ENCODE measurements at regions not wholly inside any gene's neighbourhood (a gene's known extent, or its start where the extent isn't known, plus 50 kb on each side); places are given as distances from the start of the nearest gene placed in this dataset.

GRCh38 chr7:8937204-8937603 is 503.8 kb downstream of the NXPH1 start:
- DNase-seq (ENCODE audit: low read depth), result no peak

- no peak for DNase-seq (ENCODE audit: low read depth)
Measured at GRCh38 chr7:8938044-8938805, 504.8 kb downstream of the NXPH1 start.

- DNase-seq (ENCODE audit: low read depth), result no peak
Measured at GRCh38 chr7:8939446-8939845, 506.0 kb downstream of the NXPH1 start.

GRCh38 chr7:8963722-8964121 is 530.3 kb downstream of the NXPH1 start:
- no peak for DNase-seq (ENCODE audit: low read depth)

DNA sequence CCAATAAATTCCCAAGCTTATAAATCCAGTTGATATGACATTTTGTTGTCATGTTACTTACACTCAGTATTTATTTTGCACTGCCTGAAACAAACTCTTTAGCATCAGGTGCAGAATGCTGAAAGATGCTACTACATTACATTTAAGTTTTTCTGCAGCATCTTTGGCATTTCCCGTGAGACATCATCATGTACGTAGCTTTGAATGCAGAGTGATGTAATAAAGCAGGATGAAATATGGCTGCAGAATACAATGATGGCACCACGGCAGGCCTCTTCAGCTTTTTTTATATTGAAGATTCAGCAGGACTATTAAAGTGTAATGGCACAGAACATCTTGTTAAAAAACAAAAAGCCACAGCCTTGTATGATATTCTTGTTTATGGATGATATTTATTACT is 531.8 kb downstream of the NXPH1 start:
- DNase-seq (ENCODE audit: low read depth), result no peak

GRCh38 chr7:8973601-8974000 is 540.2 kb downstream of the NXPH1 start:
- no peak for DNase-seq (ENCODE audit: low read depth)

- no peak for DNase-seq (ENCODE audit: low read depth)
Measured at GRCh38 chr7:8975681-8976080, 542.3 kb downstream of the NXPH1 start.

DNA sequence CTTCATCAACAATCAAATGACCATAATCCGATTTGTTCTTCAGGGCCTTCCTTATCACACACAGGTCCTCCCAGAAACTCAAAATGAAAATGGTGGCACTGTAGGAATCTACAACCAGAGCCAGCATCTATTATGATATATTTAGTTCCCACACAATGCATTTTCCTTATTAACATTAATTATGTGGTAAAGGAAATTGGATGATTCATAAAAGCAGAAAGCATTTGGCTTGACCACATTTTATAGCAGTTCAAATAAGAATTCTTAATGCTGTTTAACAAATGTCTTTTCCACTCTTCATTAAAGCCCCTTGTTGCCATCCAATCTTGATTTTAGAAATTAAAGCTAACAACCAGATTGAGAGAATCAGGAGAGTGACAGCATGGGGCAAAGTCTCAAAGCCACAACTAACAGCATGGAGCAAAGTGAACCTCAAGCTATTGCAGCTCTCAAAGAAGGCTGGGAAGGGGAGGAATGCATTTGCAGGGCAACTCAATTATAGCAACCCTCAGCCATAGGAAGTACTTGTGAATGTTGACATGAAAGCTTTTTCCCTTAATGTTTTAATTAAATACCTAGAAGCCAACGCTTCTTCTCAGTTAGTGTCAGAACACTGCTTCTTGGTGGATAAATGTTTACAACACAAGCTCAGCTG is 549.1 kb downstream of the NXPH1 start:
- no peak for DNase-seq (ENCODE audit: low read depth)

DNA sequence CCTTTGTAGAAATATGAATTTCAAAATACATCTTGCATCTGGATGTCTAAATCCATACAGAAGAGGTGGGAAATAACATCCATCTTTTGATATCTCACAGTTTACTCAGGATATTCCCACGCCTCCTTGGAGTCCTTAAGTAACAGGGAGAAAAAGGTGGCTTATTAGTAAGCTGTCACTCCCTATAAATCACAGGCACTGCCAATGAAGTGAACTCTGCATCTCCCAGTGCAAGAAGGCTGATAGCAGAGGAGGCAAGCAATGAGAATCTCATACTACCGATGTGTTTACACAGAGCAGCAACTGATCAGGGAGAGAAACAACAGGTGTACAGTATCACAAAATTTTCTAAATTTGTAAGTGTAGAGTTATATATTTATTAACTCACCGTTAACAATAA is 551.8 kb downstream of the NXPH1 start:
- DNase-seq (ENCODE audit: low read depth), result no peak

GRCh38 chr7:8988267-8988666 is 554.9 kb downstream of the NXPH1 start:
- no peak for DNase-seq (ENCODE audit: low read depth)

DNA sequence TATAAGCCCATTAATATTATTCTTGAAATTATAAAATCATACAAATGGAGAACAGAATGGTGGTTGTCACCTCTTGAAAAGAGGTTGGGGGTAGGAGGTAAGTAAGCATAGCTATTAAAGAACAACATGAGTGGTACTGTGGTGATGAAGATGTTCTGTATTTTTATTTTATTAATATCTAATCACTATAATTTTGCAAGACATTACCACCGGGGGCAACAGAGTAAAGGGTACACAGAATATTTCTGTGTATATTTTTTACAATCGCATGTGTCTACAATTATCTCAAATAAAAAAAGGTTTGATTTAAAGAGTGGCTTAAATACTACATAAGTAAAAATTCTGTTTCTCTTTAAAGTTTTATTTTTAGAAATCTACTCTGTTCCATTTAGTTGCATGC is 557.8 kb downstream of the NXPH1 start:
- DNase-seq (ENCODE audit: low read depth), result no peak

DNA sequence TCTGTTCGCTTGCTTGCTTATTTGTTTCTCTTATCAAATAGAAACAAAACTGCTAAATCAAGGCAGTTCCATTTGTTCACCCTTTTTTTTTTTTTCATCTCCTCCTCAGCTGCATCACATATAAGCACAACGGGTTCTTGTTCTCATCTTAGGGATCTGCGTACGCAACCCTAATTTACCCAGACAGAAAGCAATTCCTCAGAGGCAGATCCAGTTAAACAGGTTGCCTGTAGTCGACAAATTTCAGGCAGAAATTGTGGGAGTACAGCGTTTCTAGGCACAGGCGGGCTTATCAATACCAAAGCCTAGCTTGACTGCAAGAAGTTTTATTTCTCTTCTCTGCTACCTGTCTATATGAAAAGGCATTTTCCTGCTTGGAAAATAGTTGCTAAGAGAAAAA is 565.4 kb downstream of the NXPH1 start:
- DNase-seq (ENCODE audit: low read depth), result no peak

- no peak for DNase-seq (ENCODE audit: low read depth)
Measured at GRCh38 chr7:9013940-9014339, 580.5 kb downstream of the NXPH1 start.

DNA sequence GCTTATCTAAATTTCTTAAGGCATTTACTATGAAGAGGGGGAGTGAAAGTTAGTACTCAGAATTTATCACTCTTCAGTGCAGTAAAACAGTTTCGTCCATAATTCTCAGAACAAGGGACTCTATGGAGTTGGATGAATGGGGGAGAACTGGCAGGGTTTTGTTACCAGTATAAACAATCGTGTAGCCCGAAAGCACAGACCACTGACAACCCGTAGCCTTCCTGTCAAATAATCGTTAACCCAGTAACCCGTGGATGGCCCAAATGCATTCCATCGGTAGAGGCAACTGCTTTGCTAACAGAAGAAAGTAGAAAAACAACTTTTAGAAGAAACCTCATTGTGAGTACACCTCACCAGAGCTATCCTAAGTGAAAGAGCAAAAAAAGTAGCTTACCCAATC is 583.9 kb downstream of the NXPH1 start:
- DNase-seq (ENCODE audit: low read depth), result no peak

DNA sequence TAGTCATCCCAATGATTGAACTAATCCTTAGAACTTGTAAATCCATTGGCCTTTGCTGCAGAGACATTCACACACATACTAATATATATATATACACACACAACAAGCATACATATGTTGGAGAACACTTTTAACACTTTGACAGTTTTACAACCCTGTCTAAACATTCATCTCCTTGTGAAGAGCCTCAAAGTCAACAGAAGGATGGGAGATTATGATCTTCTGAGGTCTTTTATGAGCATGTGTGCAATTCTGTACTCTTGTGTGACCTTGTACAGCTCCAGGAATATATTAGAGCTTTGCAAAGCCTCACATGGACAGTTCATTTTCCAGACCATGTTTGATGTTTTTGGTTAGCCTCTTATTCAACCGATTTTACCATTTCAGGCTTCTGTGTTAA is 589.0 kb downstream of the NXPH1 start:
- DNase-seq (ENCODE audit: low read depth), result no peak

DNA sequence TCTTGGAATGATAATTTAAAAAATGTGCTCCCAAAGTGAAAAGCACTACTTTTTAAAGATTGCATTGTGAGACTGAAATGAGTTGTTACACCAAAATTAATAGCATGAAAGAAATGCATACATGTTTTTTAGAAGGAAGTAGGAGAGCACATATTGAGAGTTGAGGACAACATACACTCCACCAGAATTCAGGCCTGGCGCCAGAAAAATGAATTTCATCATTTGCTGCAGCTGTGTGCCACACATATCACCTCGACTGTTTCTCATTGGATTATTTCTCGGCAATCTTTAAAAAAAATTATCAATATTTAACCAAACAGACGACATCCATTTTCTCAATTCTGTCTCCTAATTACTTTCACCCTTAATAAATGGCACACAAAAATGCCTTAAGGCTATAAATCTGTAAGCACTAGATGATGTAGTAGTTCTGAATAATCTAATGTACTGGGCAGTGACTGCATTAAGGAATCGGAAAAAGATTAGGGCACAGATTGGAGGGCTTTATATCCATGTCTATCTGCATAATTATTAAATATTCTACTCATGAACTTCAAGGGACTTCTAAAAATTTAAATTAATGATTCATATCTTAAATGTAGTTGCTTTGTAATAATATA is 590.4 kb downstream of the NXPH1 start:
- DNase-seq (ENCODE audit: low read depth), result no peak

DNA sequence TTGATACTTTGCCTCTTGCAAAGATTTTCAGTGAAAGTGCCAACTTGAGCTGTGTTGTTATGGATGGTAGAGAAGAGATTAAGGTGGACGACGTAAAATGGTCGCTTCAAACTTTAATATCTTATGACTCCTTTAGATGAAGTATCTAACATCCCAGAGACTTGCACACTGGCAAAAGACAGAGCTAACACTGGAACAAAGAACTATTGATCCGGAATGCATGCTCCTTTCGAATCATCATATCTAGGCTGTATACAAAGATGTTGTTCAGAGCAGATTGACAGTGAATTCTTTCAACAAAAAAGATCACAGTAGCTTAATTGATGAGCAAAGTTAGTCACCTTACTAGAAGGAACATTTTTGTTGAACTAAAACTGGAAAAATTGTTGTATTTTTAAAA is 592.7 kb downstream of the NXPH1 start:
- no peak for DNase-seq (ENCODE audit: low read depth)

GRCh38 chr7:9028012-9028411 is 594.6 kb downstream of the NXPH1 start:
- no peak for DNase-seq (ENCODE audit: low read depth)

DNA sequence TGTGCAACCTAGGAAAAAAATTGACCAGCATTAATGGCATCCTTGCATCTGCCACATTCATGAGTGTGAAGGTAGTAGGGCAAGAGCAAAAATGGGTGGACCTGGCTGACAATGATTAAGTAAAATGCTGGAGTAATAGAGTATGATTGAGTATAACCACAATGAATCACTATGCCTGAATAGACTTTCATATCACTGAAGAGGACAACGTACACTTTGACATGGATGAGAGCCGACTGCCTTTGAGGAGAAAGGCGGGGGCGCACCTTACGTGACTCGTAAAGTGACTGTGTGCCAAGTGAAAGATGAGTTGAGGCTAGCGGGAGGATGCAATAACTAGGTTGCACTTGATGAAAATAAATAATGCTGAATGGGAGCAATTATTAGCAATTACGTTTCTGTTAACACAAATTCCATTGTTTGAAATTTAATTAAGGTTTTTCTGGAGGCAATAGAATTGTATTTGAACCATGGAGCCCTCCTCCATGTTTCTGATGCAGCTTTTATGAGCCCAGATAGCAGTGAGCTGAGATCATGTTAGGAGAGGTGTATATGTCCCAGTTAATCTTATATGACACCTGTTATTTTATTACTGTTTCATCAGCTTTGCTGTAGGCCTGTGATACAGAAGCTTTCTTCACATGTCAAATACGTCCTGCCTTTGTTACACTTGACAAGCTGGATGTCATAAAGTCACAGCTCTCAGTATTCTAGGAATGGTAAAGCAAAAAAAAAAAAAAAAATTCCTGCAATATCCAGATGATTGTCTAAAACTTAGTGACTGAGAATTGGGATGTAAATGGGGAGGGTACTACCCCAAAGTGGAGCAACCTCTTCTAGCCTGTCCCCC is 596.5 kb downstream of the NXPH1 start:
- no peak for DNase-seq (ENCODE audit: low read depth)

DNA sequence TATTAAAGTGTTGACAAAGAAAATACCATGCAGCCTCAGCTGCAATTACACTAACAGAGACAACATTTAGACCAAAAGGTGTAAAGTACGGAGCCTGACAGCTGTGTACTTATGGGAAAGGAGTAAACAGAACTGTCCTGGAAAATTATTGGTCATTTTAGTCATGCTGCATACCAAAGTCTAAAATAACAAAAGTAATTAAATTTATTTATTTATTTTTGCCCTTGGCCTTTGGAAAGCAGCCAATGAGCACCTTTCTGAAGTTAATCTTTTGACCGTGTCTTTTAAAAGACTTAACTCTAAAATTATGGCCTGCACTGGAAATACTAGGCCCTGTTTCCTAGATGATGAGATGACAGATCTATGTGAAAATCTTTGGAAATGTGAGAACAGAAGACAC is 597.6 kb downstream of the NXPH1 start:
- DNase-seq (ENCODE audit: low read depth), result no peak

DNA sequence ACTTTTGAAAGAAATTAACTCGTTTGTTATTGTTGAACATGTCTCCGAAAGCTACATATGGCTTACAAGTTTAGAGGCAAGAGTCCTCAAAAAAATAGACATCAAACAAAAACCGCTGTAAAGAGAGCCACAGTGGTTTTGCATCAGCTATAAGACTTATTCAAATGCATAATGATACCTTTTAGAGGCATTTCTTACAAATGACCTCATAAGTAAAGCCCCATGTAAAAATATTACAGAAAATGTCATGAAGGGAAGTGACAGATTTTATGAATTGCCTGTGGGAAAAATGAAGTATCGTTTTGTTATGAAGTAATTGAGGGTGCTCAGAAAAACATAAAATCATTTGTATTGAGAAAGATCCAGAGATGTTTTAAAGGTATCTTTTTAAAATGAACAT is 598.0 kb downstream of the NXPH1 start:
- DNase-seq (ENCODE audit: low read depth), result no peak

- no peak for DNase-seq (ENCODE audit: low read depth)
Measured at GRCh38 chr7:9036080-9036479, 602.7 kb downstream of the NXPH1 start.

Measured in stimulated activated CD4-positive, alpha-beta T cell treated with anti-CD3 and anti-CD28 coated beads, Interleukin-2, amount 100 ng/mL, for 4 hours (primary cell).